ENCODE measurements at regions not wholly inside any gene's neighbourhood (a gene's known extent, or its start where the extent isn't known, plus 50 kb on each side); places are given as distances from the start of the nearest gene placed in this dataset.

- TF ChIP-seq SUZ12 (IDR thresholded peaks at IDR 0.05; ENCODE audit: extremely low read depth, insufficient read depth, insufficient read length) (no peak), ZNF274 (IDR thresholded peaks at IDR 0.05; ENCODE audit: low read depth, low read length) (no peak)
Measured at GRCh38 chr6:80488190-80488589, 381.7 kb downstream of the BCKDHB start.

Data from NT2/D1 (cell line).